GM06990 (cell line): ENCODE measurements at regions not wholly inside any gene's neighbourhood (a gene's known extent, or its start where the extent isn't known, plus 50 kb on each side); places are given as distances from the start of the nearest gene placed in this dataset.

Source experiments
- DNase-seq: peaks from one replicate; pipeline ENCODE4 v3.0.0-alpha.2; 2011; ENCODE audit not compliant: insufficient read length; ENCODE audit errors: extremely low read depth
- H3K27me3 ChIP-seq: replicated peaks from 2 replicates; pipeline ENCODE4 v1.6.0; 2011; ENCODE audit warnings: low read length; ENCODE audit not compliant: control insufficient read depth, insufficient read depth
- H3K36me3 ChIP-seq: 2 replicates; pipeline ENCODE4 v1.5.1; 2011; ENCODE audit warnings: low read length; ENCODE audit not compliant: control insufficient read depth, insufficient read depth
- H3K4me3 ChIP-seq: replicated peaks from 2 replicates; pipeline ENCODE4 v1.5.1; 2011; ENCODE audit warnings: low read depth, mild to moderate bottlenecking, control low read depth, low read length
- TF ChIP-seq, protein P1 (sequence below): IDR thresholded peaks from 2 replicates; pipeline ENCODE4 v1.5.1; 2011; ENCODE audit warnings: low read length, control low read depth, mild to moderate bottlenecking, inconsistent platforms; ENCODE audit not compliant: insufficient read depth, poor library complexity, severe bottlenecking

DNA sequence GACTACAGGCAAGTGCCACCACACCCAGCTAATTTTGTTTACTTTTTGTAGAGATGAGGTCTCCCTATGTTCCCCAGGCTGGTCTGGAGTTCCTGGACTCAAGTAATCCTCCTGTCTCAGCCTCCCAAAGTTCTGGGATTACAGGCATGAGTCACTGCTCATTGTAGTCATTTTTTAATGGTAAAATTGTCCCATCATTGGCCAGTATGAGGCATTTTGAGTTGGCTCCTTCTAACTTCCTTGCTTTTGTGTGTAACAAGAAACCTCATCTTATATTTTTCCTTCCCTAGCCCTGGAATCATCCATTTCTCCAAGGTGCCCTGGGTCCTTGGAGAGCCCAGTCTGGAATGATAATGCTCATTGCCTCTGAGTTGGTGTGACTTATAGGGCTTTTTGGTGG lies 148.5 kb downstream of the INHBB start:
- H3K27me3 ChIP-seq, result peaks cover 2% of the 10 kb centered on the region
- H3K4me3 ChIP-seq, result no peak overlapping the region
- DNase-seq, result no peak
- H3K36me3 ChIP-seq, result no peaks in the 10 kb centered on the region
- TF ChIP-seq, protein P1, sequence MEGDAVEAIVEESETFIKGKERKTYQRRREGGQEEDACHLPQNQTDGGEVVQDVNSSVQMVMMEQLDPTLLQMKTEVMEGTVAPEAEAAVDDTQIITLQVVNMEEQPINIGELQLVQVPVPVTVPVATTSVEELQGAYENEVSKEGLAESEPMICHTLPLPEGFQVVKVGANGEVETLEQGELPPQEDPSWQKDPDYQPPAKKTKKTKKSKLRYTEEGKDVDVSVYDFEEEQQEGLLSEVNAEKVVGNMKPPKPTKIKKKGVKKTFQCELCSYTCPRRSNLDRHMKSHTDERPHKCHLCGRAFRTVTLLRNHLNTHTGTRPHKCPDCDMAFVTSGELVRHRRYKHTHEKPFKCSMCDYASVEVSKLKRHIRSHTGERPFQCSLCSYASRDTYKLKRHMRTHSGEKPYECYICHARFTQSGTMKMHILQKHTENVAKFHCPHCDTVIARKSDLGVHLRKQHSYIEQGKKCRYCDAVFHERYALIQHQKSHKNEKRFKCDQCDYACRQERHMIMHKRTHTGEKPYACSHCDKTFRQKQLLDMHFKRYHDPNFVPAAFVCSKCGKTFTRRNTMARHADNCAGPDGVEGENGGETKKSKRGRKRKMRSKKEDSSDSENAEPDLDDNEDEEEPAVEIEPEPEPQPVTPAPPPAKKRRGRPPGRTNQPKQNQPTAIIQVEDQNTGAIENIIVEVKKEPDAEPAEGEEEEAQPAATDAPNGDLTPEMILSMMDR, result no peak

DNA sequence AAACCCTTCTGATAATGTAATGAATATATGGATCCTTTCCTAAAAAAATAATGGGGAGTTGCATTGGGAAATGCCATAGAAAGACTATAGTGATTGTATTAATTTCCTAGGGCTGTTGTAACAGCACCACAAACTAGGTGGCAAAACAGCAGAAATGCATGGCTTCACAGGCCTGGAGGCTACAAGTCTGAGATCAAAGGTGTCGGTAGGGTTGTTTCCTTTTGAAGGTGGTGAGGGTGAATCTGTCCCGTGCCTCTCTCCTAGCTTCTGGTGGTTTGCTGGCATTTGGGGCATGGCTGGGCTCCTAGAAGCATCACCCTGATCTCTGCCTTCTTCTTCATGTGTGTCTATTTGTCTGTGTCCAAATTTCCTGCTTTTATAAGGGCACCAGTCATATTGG lies 149.7 kb downstream of the INHBB start:
- H3K27me3 ChIP-seq, result peaks cover 3% of the 10 kb centered on the region
- TF ChIP-seq, protein P1, result no peak
- H3K36me3 ChIP-seq, result no peaks in the 10 kb centered on the region
- DNase-seq, result no peak
- no peak overlapping the region for H3K4me3 ChIP-seq

DNA sequence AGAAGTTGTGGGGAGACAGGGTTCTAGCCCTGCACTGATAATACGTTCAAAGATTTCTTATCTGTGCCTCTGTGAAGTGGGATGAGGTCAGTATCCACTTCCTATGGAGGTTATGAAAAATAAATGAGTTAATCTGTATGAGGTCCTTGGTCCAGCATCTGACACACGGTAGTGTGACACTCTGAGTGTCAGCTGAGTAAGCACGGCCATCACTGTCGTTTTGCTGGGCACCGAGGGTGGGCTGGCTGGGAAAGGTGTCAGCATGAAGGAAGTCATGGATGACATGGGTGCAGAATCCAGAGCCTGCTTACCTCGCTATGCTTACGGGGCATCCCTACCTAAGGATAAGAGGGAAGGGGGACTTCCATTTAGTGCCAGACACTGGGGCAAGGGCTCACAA lies 150.3 kb downstream of the INHBB start:
- peaks cover 3% of the 10 kb centered on the region for H3K27me3 ChIP-seq
- no peaks in the 10 kb centered on the region for H3K36me3 ChIP-seq
- DNase-seq, result no peak
- TF ChIP-seq, protein P1, result no peak
- no peak overlapping the region for H3K4me3 ChIP-seq

DNA sequence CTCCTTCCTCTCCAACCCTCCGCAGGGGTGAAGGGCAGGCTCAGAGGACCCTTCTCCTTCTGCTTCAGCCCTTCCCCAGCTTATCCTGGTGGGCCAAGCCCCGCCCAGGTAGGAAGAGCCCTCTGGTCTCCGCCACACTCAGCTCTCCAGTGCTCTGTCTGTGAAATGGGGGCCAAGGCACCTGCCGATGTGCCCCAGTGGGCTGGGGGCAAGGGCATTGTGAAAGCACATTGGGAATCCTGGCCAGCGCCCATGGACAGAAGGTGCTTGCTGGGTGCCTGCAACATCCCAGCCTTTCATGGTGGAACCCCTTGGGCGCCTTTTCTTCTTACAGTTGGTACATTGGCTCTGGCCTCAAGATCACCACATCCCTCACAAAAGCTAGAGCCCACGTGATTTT lies 150.8 kb downstream of the INHBB start:
- DNase-seq, result no peak
- H3K27me3 ChIP-seq, result peaks cover 3% of the 10 kb centered on the region

DNA sequence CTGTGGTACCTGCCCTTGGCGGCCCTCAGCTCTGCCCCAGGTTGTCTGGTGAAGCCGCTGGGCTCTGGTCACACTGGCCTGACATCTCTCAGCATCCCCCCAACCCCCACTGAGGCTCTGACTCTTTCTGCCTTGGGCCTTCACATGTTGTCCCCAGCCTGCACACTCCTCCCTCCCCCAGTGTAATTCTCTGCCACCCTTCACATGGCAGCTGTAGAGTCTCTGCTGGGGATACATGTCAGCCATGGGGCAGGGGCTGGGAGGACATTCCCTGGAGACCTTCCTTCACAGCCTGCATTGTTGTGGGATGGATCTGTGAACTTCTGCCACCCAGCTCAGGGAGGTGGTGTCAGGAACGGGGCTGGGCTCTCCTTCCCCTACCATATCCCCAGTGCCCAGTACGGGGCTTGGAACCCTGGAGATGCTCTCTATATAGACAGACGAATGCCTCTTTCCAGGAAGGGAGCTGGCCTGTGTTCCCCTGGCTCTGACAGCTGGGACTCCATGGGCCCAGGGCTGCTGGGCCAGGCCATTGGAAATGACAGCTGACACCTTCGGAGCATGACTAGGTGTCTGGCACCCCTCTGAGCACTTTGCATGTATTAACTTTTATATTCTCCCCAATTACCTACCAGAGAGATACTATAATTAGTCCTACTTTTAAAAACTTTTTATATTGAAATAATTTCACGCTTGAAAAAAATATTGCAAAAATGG lies 151.5 kb downstream of the INHBB start:
- no peak overlapping the region for H3K4me3 ChIP-seq
- H3K27me3 ChIP-seq, result peaks cover 3% of the 10 kb centered on the region
- H3K36me3 ChIP-seq, result no peaks in the 10 kb centered on the region
- TF ChIP-seq, protein P1, result no peak
- no peak for DNase-seq

More for the DNA sequence above, 150.8 kb downstream of the INHBB start:
- H3K36me3 ChIP-seq, result no peaks in the 10 kb centered on the region
- H3K4me3 ChIP-seq, result no peak overlapping the region
- TF ChIP-seq, protein P1, result no peak

DNA sequence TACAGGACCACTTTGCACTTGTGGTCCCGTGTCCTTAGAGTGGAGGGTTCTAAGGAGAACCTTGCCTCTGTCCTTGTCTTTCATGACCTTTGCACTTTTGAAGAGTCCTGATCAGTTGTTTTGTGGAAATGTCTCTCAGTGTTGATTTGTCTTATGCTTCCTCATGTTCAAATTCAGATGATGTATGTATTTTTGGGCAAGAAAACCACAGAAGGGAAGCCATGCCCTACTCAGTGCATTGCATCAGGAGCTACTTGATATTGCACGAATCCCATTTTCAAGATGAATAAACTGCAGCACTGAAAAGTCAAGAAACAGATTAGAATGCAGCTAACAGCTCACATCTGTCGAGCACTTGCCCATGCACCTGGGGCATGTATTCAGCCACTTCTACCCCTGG lies 152.2 kb downstream of the INHBB start:
- TF ChIP-seq, protein P1, result no peak
- no peaks in the 10 kb centered on the region for H3K36me3 ChIP-seq
- peaks cover 3% of the 10 kb centered on the region for H3K27me3 ChIP-seq
- no peak overlapping the region for H3K4me3 ChIP-seq
- no peak for DNase-seq
